HG02678 (cell line): ENCODE measurements at regions not wholly inside any gene's neighbourhood (a gene's known extent, or its start where the extent isn't known, plus 50 kb on each side); places are given as distances from the start of the nearest gene placed in this dataset.
"Not testable (repeated sequence)": the region's sequence is repeated elsewhere in the genome, so short reads cannot be mapped to it uniquely, and the experiment has no call there.

Source experiments
- ATAC-seq: cut with Tn5 transposase; IDR thresholded peaks from one replicate; pipeline ENCODE4 v1.9.1; 2021; ENCODE audit warnings: mild to moderate bottlenecking, moderate library complexity; ENCODE audit not compliant: unreplicated experiment

DNA sequence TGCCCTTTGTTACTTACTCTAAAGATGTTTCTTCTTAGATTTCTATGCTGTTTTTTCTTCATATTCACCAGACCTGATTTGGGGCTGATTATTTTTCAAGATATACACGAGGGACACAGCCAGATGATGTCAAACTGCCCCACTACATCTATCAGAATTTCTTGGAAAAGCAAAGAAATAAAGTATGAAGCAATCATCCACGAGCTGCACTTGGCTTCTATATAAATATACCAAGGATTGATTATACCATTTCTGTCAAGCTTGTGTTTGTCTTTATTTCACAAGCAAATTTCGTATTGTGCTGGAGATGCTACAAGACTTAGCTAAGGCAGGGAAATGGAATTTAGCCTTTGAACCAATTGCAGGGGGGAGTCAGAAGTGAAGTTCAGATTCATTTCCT, 715.1 kb upstream of the NR2F2 start:
- ATAC-seq = no peak

DNA sequence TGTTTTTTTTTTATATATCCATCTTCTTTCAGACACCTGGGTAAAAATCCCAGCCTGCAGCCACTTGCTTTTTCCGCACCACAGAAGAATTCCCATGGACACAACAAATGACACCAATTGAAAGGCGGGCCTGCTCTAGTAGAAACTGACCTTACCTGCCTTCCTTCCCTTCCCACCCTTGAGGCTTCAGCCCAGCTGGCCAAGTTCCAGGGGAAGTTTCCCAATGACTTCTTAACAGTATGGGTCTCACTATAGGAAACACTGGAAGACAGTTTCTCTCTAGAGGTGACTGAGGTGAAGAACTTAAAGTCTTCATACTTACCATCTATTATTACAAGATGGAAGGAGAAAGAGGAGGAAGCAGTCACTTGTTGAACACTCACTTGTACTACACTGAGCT, 714.2 kb upstream of the NR2F2 start:
- ATAC-seq = no peak

DNA sequence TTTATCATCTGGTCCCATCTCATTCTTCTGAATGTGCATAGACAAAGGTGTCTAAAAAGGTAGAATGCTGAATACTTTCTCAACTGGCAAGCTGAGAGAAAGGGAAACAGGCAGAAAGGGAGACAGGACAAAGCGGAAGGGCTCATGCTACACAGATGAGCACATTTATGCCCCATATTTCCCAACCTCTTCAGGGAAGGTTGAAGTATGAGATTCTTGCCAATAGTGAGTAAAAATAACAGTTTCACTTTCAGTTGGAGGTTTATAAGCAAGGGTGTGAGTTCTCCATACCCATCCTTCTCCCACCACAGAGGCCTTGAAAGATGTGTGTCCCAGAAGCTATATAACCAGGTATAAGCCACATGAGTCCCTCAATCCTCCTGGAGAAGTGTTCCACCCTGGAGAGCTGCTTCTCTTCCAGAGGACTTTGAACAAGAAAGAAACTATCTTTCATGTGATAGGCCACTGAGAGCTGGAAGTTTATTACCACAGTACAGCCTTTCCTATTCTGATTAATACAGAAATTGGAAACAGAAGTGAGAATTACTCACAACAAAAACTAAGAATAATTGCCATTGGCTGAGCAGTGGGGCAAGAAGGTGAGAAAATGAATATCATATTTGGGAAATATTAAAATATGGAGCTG, 709.4 kb upstream of the NR2F2 start:
- ATAC-seq = no peak

DNA sequence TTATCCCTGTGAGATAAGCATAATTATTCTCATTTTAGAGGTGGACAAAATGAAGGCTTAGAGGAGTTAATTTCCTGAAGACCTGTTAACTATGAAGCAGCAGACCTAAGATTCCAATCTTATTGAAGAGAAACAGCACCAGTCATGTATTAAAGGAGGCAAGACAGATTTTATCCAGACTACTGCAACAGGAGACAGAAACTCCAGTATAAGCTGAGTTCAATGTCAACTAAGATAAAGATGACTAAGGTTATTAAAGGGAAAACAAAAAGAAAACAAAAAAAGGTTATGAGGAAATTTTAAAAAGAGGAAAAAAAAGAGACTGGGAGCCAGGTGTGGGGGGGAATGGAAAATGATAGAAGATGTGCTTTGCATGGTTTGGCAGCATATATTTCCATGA, 707.7 kb upstream of the NR2F2 start:
- no peak for ATAC-seq

DNA sequence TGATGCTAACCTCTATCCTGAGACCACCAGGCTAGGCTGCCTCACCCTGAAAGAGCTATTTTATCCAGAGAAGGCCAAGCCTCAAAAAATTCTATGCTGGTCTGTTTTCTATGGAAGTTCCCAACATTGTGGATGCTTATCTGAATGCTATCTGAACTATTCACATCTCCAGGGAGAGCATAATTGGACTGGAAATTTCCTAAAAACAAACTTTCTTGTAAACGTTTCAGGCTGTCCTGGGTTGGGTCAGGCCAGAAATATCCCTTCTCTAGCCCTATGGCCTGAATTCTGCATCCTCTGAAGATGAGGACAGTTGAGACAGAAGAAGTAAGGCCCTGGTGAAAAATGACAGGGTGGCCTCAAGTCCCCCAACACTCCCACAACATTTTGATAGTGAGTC, 706.4 kb upstream of the NR2F2 start:
- no peak for ATAC-seq

DNA sequence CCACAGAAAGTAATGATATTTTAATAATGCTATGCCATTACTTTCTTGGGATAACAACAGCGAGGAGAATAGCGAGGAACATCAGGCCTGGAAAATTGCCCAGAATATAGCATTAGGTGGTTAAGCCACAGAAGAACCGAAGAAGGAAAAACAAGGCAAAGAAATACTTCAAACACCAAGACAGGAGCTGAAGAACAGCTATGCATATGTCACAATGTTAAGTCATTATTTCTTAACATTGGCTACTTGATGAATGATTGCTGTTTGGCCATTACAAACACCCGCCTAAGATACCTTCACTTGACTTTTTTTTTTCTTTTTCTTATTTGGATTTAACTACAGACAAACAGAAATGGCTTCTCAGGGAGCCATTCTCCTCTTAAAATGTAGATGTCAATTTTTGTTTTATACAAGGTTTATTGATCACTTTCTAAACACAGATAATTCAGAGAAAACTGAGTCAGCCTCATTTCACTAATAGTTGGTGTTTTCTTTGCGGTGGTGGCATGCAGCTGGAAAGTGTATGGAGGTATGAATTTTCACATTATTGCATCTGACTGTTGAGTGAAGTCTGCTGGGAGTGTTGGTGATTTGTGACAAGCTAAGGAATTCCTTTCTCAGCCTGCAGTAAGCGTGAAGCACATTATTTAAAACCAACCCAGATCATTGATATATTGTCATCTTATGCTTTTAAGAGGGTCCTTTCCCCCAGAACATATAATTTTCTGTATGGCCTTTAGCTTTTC, 705.7 kb upstream of the NR2F2 start:
- ATAC-seq = no peak

DNA sequence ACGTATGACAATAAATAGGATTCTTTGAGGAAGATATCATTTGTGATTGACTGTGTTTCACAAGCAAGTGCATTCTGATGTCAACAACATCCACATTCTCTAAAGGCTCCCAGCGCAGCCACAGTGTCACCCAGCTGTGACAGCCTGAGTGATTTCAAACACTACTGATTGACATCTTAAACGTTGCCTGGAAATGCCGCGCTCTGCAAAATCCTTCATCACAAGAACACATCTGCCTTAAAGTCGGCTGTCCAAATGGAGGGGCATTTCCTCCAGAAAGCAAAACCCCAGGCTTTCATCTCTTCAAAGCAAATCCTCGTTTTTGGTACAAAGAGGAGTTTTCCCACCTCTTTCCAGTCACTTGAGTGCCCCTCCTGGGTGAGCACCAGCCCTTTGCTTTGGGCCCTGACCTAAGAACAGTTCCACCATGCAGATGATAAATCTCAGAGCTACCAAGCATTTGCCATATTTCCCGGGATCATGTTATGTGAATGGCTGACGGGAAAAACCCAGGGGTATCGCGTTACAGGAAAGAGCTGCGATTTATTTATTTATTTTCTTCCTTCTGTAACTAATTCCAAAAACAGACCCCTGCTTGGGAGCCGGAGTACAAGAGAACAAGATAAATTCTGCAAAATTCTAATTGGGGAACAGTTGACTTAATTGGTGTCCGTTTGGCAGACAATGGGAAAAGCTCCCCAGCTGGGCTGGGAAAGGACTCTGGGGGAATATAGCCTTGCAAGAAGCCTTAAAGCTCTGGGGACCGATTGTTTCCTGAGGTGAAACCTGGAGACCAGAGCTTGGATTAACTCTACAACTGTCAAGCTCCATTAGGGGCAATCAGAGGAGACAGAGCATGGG, 703.8 kb upstream of the NR2F2 start:
- no peak for ATAC-seq

DNA sequence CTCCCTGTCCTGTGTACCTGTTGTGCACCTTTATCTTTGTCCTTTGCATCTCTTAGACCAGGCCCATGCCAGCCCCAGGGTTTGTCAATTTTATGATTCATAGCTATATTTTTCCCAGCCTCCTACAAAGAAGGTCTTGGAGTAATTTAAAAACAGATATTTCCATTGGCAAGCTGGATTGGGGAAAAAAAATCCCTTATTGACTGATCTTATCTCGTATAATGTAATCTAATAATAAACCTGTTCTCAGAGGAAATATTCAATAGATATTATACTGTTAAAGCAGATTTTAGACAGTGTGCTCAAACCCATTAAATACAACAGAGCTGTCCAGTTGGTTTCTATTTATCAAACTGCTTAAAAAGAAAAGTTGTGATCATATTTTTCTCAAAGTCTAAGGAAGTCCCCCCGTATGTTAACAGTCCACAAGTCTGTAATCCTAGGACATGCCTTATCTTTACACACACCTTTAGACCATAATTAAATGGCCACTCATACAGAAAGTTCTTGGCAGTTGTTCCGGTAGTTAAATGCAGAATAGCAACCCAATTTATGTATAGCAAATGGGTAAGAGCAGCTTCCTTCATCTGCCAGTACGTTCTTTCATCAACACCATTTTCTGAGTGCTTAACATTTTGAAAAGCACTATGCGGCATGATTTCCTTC, 700.9 kb upstream of the NR2F2 start:
- ATAC-seq = no peak

DNA sequence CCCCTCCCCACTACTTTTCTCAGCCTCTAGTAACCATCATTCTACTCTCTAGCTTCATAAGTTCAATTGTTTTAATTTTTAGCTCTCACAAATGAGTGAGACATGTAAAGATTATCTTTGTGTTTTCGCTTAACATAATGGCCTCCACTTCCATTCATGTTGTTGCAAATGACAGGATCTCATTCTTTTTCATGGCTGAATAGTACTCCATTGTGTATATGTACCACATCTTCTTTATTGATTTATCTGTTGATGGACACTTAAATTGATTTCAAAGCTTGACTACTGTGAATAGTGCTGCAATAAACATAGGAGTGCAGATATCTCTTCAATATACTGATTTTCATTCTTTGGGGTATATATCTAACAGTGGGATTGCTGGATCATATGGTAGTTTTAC, 699.8 kb upstream of the NR2F2 start:
- ATAC-seq = no peak

DNA sequence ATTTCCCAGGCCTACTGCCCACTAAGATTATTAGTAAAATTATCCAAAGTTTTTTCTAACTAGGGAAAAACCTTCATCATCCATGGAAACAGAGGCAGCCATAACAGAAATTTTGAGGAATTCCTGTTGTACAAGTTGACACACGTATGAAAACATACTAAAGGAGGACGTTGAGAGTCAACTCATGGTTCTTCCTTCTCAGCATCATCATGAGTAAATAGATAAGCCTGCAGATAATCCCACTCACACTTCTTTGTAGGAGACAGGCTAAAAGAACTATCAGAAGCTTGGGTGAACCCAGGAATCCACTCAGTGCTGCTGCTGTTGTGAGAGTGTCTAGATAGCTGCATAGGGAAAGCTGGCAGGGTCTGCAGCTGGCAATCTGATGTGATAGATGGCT, 694.8 kb upstream of the NR2F2 start:
- ATAC-seq = no peak

DNA sequence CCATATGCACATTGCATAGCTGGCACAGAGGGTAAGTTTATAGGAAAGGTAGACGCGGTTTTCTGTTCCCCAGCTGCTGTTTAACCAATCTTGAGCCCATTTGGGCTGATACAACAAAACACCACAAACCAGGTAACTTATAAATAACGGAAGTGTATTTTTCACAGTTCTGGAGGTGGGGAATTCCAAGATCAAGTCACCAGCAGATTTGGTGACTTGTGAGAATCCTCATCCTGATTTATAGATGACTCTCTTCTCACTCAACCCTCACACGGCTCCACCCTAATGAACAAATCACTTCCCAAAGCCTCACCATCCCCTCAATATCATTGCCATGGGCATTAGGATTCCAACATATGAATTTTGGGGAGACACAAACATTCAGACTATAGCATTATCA, 694.4 kb upstream of the NR2F2 start:
- no peak for ATAC-seq

DNA sequence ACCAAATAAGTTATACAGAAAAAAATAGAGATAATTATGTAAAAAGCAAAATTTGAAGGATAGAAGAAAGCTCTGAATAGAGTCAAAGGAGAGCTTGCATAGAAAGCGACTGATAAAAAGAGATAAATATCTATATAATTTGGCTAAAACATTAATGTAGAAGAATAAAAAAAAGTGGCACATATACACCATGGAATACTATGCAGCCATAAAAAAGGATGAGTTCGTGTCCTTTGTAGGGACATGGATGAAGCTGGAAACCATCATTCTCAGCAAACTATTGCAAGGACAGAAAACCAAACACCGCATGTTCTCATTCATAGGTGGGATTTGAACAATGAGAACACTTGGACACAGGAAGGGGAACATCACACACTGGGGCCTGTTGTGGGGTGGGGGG, 693.3 kb upstream of the NR2F2 start:
- ATAC-seq = not testable (repeated sequence)

DNA sequence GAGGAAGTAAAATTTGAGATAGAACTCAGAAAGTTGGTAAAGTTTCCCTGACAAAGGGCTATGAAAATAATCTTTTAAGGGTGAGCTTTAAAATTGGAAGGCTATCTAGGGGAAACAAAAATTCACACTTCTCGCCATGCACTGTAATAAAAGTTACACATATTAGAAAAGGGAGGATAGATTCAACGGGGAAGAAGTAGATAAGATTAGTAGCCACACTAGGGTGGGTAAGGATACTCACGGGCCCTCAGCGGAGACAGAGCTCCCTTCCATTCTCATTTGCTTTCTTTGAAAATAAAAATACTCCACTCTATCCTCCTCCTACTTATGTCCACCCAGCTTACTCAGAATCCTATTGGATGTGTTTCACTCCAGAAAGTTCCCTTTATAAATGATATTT, 691.3 kb upstream of the NR2F2 start:
- no peak for ATAC-seq

DNA sequence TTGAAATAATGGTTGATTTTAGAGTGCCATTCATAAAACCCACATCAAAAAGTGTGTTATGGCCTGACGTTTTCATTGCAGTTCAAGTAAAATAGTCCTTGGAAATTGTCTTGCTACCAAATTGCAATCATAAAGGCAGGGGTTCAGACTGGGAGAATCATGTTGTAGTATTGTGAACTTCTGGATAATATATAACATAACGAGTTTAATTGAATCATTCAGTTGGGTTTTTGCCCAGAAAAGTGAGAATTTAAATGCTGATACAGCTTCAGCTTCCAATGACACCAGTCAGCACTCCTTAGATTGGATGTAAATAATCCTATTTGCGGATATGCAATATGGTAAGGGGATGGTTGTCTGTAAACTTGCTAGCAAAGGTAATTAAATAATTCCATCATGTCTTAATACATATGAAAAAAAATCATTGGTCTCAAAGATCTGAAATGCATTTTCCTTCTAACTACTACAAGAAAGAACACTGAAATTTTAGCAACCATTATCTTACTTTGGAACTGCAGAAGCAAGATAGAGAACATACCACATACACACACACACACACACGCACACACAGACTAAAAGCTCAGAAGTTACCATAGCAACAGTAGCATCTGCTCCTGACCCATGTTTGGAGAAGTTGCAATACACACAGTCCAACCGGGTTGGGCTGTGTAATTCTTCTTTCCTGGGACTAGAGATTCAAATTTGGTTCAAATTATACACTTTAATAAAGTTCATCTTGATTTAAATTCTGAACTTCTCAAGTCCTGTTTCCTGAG, 686.2 kb upstream of the NR2F2 start:
- ATAC-seq = no peak

DNA sequence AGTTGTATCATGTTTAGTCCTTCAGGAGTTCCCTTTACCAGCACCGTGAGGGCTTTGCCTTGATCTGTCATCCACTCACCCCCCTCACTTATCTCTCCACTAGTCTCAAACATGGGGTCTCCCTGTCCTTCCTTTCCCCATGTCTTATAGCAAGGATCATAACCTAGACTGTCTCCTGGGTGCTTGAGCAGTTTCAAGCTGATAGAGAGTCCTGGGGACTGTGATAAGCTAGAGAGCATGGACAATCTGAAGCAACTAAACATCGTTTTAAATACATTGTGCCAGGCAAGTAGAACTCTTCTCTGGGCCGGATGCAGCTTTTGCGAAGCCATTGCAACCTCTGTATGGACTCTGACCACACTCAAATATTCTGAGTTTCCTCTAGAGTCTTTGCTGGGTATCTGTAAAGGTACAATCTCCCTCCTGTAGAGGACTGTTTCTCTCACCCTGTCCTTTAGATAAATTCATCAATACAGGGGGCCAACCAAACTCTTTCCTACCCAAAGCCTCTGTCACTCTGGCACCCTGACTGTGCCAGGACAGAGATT, 684.6 kb upstream of the NR2F2 start:
- no peak for ATAC-seq

DNA sequence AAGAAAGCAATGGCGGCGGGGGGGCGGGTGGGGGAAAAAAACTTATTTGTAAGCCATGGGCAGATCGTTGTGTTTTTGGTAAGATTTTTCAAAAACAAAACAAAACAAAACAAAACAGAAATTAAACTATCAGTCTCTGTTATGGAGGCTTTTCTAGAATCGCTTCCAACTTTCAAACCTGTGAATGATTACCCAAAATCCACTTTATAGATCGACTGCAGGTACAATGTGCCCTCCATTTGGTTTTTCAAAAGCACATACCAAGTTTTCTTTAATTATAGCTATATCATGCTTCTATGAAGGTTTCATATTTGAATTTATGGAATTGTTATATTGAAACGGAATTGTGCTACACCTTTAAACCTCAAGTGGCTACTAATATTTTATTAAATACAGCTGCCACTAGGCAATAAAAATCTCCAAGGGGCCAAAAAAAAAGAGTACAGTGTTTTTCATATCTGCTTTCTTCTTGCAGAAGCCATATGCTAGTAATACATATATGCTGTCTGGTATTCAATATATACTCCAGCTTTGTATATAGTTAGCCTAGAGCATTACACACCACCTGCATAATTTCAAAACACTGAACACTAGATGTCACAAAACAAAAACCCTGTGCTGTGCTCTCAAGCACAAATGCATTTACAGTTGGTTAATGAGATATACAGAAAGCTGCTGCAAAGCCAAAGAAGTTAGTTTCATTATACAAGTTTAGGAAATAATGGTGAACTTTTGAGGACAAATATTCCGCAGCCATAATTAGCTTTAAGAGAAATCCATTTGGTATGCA, 683.8 kb upstream of the NR2F2 start:
- ATAC-seq = no peak

DNA sequence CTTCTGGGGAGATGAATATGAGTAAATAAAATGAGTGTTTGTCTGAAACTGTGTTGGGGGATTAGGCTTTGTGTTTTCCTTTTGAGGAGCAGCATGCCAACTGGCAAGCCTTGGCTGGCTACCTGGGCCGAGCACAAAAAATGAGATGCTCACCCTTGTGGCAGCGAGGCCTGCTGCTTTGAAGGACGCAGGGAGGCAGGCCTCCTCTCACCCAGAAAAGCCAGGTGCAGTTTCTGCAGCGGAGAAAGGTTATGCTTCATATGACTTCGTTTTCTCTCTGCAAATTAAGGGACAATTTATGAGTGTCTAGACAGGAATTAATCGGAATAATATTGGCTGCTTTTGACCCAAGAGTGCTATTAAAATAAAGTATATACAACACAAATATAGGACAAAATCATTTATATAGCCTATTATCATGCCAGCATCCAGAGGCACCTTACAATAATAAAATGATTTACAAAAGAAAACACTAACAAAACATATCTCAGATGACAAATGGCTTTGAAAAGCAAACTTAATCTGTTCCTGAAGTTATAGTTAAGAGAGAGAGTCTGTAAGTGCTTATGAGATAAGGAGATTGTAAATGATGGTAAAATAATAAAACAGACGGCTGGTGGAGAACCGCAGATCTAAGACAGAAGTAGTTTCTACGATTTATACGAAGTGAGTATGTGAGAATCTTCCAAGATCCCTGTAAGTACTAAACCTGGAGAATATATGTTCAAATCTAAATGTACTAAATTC, 682.8 kb upstream of the NR2F2 start:
- ATAC-seq = no peak

DNA sequence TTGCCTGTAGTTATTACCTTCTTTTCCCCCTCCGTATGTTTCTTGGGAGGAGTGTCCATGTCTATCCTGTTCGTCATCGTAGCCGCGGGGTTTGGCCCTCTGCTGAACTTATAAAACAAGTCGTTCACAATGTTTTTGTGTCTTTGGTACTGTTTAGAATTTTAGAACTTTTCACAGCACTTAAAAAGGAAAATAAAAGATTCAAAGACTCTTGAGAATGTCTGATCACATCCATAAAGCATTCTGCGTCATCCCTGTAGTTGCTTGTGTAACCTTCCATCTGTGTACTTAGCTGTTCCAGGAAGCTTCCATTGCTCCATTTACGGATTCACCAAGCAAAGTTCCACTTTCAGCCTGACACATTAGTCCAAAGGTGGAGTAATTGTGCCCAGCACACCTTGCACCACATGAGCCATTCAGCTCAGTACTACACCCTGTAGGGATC, 677.1 kb upstream of the NR2F2 start:
- ATAC-seq = no peak
